IPS-18a (cell line): ENCODE measurements at regions not wholly inside any gene's neighbourhood (a gene's known extent, or its start where the extent isn't known, plus 50 kb on each side); places are given as distances from the start of the nearest gene placed in this dataset.
"Not testable (repeated sequence)": the region's sequence is repeated elsewhere in the genome, so short reads cannot be mapped to it uniquely, and the experiment has no call there.

ENCODE experiments used
- H3K27ac ChIP-seq: one replicate; pipeline ENCODE4 v1.5.1; 2013; ENCODE audit warnings: low read length
- H3K27me3 ChIP-seq: one replicate; pipeline ENCODE4 v1.6.1; 2013; ENCODE audit warnings: mild to moderate bottlenecking, low read length; ENCODE audit not compliant: control insufficient read depth, insufficient read depth
- H3K36me3 ChIP-seq: one replicate; pipeline ENCODE4 v1.6.1; 2013; ENCODE audit warnings: low read depth, low read length; ENCODE audit not compliant: control insufficient read depth
- H3K4me1 ChIP-seq: one replicate; pipeline ENCODE4 v1.6.1; 2013; ENCODE audit warnings: low read depth, low read length; ENCODE audit not compliant: control insufficient read depth
- H3K4me3 ChIP-seq: one replicate; pipeline ENCODE4 v1.5.1; 2013; ENCODE audit warnings: low read length
- H3K9ac ChIP-seq: one replicate; pipeline ENCODE4 v1.6.1; 2013; ENCODE audit warnings: mild to moderate bottlenecking, low read length, moderate library complexity
- H3K9me3 ChIP-seq: one replicate; pipeline ENCODE4 v1.6.1; 2013; ENCODE audit warnings: low read depth, low read length; ENCODE audit not compliant: control insufficient read depth

DNA sequence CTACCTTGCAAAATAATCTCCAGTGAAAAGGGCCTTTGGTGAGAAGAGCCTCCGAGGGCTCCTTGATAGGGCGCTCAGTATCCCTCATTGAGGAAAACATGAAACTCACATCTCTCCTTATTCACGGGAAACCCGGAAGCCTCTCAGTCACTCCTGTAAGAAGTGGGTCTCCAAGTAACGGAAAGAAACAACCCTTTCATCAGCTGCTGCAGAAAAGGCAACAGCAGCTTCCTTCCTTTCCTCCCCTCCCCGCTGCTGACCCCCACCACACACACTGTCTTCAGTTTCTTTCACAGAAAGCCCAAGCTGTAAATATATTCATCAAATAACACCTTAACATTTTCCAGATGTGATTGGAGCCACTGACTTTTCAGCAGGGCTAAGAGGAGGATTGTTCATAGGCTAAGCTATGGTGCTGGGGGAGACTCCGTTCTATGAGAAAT, 81.4 kb downstream of the C9orf152 start:
- H3K9ac ChIP-seq = no peak overlapping the region
- no peak overlapping the region for H3K4me3 ChIP-seq
- no peaks in the 10 kb centered on the region for H3K36me3 ChIP-seq
- H3K27ac ChIP-seq = no peak overlapping the region
- no peaks in the 10 kb centered on the region for H3K27me3 ChIP-seq
- peaks cover 88% of the 10 kb centered on the region for H3K4me1 ChIP-seq
- no peaks in the 10 kb centered on the region for H3K9me3 ChIP-seq

DNA sequence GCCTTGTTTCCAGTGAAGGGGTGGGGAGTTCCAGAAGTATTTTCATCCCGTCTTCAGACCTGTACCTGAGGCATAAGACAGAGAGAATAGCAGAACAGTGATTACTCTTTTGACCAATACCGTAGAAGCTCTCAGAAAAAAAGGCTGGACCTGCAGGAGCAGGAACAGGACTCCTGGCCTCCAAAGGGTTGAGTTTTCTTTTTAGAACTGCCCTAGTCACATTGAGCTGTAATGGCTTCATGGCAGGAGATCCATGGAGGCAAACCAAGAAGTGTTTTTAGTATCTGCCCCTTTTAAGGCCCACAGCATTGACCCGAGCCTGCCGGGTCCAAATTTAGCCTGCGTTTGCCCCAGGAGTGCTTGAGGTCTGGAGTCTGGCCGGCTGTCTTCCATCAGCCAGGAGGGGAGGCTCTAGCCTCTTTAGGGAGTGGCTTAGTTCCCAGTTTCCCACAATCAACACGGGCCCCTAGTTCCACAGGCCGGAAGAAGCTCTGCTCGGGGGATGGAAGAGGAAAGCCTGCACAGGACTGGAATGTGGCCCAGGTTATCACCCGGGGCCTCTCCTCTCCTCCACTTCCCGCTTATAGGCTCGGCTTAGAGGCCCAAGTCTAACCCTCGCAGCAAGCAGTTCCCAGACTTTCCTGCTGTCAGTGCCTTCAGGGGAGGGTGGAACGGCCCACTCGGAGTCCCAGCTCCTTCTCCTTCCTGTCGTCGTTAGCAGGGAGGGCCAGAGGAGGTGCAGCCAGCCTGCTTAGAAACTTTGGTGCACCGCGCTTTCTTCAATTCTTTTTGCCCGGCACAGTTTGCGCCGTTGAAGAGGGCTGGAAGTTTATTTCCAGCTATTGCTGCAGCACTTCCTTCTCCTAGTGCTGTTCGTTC, 80.7 kb downstream of the C9orf152 start:
- Histone ChIP-seq H3K9ac (no peak overlapping the region), H3K4me3 (no peak overlapping the region), H3K4me1 (peaks cover 85% of the 10 kb centered on the region), H3K27me3 (no peaks in the 10 kb centered on the region), H3K27ac (peak overlapping the region; percentile 30), H3K9me3 (no peaks in the 10 kb centered on the region), H3K36me3 (no peaks in the 10 kb centered on the region)

DNA sequence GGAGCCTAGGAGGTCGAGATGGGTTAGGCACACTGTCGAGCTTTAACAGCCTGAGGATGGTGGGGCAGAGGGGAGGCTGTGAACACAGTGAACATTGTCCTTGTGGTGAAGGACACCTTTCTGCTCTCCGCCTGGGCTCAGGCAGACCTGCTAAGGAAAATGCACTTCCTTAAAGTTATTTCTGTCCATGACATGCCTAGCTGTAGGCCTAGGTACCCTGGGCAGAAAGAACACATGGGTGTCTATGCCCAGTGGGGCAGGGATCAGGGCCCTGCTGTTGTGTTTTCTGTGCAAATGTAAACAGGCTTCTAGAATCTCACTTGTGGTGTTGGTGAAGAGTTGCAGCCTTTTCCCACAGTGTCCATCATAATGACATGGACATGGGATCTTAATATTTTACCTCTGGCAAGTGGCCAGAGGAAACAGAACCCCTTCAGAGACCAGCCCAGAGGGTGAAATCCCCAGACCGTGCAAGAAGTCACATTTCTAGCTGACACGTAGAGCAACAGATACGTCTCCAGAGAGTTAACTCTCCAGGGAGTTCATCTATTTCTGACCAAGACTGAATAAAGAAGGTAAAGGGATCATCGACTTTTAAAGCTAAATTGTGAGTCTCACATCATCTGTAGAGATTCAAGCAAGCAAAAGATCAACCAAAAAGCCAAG, 79.2 kb downstream of the C9orf152 start:
- no peak overlapping the region for H3K4me3 ChIP-seq
- no peak overlapping the region for H3K27ac ChIP-seq
- no peaks in the 10 kb centered on the region for H3K27me3 ChIP-seq
- H3K9me3 ChIP-seq = no peaks in the 10 kb centered on the region
- H3K4me1 ChIP-seq = peaks cover 81% of the 10 kb centered on the region
- H3K36me3 ChIP-seq = no peaks in the 10 kb centered on the region
- H3K9ac ChIP-seq = no peak overlapping the region

DNA sequence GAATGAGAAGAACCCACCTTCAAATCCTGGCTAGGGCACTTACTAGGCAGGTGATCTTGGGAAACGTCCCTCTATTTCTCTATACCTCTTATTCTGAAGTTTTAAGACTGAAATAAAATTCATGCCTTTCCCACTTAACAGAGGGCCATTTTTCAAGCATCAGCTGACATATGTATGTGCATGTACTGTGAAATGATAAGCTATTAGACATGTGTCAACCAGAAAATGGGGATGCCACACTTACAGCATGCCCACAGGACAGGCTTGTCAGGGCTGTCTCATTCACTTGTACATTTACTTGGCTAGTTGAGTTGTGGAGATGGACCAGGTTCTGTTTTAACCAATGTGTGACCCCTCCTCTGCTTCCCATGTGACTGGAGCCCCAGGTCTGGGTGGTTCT, 78.5 kb downstream of the C9orf152 start:
- Histone ChIP-seq H3K9me3 (no peaks in the 10 kb centered on the region), H3K9ac (no peak overlapping the region), H3K27me3 (no peaks in the 10 kb centered on the region), H3K4me1 (peaks cover 75% of the 10 kb centered on the region), H3K4me3 (no peak overlapping the region), H3K36me3 (no peaks in the 10 kb centered on the region), H3K27ac (no peak overlapping the region)

DNA sequence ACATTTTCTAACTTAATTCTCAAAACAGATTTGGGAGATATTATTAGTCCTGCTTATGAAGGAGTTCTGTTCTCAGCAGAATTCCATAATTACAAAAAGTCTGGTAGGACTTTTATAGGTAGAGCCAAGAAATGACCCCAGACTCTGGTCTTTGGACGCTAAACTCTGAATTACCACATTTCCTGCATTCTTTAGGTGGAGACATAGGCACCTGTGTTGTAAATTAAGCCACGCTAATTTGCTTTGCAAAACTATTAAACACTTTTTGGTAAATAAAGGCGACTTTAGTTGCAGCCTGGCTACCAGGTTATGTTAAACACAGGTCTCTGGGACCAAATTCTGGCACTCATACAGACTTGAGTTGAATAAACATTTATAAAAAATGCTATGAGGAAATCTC, 77.7 kb downstream of the C9orf152 start:
- no peaks in the 10 kb centered on the region for H3K9me3 ChIP-seq
- no peaks in the 10 kb centered on the region for H3K36me3 ChIP-seq
- H3K4me3 ChIP-seq = no peak overlapping the region
- no peaks in the 10 kb centered on the region for H3K27me3 ChIP-seq
- peaks cover 68% of the 10 kb centered on the region for H3K4me1 ChIP-seq
- no peak overlapping the region for H3K9ac ChIP-seq
- H3K27ac ChIP-seq = no peak overlapping the region

DNA sequence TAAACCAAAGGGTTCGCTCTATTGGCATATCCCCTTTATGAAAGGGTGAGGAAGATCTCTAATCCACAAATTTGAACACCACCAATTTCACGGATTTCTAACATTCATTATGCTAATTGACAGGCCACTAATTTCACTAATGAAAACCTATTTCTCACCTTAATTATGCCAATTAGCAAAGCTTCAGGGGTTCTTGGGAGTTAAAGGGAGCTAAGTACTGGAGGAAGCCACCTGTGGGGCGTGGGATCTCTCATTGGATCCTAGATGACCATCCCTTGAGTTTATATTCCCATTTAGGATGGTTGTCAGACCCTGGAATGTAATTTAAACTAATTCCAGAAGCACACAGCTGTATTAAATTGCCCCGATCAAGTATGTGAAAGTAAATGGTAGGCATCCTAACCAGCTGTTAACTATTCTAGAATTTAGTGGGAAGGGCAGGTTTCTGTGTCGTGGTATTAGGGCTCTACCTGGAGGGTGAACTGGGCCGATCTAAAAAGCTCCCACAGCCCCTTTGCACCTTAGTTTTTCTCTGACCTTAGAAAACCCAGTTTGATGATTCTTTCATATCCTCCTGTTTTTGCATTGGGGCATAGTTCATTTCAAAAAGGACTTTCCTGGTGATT, 77.1 kb downstream of the C9orf152 start:
- peaks cover 61% of the 10 kb centered on the region for H3K4me1 ChIP-seq

DNA sequence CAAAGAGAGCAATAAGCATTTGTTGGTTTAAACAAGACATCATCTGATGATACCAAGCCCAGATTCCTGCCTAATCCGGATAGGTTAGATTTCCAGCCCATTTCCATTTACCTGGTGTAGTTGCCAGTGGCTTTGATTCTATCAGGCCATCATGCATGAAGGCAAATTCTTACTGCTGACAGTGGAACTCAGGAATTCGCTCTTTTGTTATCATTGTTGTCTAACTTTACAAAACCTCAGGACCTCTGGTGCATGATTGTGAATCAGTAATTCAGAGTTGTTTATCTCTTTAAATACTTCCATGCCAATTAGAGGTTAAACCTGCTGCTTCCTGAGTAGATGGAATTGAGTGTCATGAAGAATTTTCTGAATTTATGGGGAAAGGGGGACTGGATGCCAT, 76.5 kb downstream of the C9orf152 start:
- Histone ChIP-seq H3K36me3 (peaks cover 6% of the 10 kb centered on the region), H3K4me1 (peaks cover 55% of the 10 kb centered on the region), H3K27ac (no peak overlapping the region), H3K4me3 (no peak overlapping the region), H3K9ac (no peak overlapping the region), H3K9me3 (no peaks in the 10 kb centered on the region), H3K27me3 (no peaks in the 10 kb centered on the region)

More for the DNA sequence above, 77.1 kb downstream of the C9orf152 start:
- Histone ChIP-seq H3K27ac (no peak overlapping the region), H3K9ac (no peak overlapping the region), H3K4me3 (no peak overlapping the region), H3K36me3 (peaks cover under 1% of the 10 kb centered on the region), H3K9me3 (no peaks in the 10 kb centered on the region), H3K27me3 (no peaks in the 10 kb centered on the region)

DNA sequence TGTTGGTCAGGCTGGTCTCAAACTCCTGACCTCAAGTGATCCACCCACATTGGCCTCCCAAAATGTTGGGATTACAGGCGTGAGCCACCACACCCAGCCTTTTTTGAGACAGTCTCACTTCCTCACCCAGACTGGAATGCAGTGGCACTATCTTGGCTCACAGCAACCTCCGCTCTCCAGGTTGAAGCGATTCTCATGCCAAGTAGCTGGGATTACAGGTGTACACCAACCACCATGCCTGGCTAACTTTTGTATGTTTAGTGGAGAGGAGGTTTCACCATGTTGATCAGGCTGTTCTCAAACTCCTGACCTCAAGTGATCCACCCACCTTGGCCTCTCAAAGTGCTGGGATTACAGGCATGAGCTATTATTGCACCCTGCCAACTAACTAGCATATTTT, 75.4 kb downstream of the C9orf152 start:
- H3K9ac ChIP-seq, H3K27me3 ChIP-seq, H3K9me3 ChIP-seq, H3K4me3 ChIP-seq, H3K27ac ChIP-seq, H3K36me3 ChIP-seq: not testable (repeated sequence)
- H3K4me1 ChIP-seq = peaks cover 45% of the 10 kb centered on the region

DNA sequence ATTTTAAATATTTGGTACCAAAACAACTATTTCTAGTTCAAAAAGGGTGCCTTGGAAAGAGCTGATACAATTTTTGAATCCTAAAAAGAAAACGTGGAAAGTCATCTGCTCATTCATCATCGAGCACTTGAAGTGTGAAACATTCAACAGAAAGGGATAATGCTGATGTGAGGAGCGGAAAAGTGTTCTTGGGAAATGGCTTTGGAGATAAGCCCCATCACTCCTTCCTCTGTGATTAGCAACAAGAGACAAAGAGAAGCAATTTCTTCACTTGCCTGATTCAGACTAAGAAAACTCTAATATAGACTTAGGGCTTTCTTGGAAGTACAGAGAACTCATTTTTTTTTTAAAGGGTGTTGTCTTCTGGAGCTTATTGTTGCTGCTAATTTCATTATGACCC, 74.9 kb downstream of the C9orf152 start:
- Histone ChIP-seq H3K4me1 (peaks cover 42% of the 10 kb centered on the region), H3K9me3 (no peaks in the 10 kb centered on the region), H3K36me3 (peaks cover 15% of the 10 kb centered on the region), H3K27me3 (no peaks in the 10 kb centered on the region), H3K9ac (no peak overlapping the region), H3K27ac (no peak overlapping the region), H3K4me3 (no peak overlapping the region)

DNA sequence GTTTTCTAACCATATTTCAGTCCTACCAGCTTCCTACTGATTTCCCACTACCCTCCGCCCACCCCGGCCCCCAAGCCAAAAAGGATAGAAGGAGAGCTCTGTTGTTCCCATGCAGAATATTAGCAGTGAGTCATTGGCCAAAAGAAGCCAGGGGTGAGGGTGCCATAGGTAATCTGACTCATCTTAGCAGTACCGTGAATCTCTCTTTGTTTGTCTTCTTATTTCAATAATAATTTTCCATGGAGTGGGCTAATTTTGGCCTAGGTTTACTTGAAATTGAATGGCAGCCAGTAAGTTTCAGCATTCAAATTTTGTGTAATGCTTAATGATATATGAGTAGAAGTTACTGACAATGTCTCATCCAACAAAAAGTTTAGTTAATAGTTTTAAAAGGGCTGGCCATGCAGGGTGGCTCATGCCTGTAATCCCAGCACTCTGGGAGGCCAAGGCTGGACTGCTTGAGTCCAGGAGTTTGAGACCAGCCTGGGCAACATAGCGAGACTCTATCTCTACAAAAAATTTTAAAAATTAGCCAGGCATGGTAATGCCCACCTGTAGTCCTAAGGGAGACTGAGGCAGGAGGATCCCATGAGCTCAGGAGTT, 74.2 kb downstream of the C9orf152 start:
- Histone ChIP-seq H3K9me3 (no peaks in the 10 kb centered on the region), H3K4me1 (peaks cover 41% of the 10 kb centered on the region), H3K9ac (no peak overlapping the region), H3K36me3 (peaks cover 21% of the 10 kb centered on the region), H3K4me3 (no peak overlapping the region), H3K27me3 (no peaks in the 10 kb centered on the region), H3K27ac (no peak overlapping the region)

DNA sequence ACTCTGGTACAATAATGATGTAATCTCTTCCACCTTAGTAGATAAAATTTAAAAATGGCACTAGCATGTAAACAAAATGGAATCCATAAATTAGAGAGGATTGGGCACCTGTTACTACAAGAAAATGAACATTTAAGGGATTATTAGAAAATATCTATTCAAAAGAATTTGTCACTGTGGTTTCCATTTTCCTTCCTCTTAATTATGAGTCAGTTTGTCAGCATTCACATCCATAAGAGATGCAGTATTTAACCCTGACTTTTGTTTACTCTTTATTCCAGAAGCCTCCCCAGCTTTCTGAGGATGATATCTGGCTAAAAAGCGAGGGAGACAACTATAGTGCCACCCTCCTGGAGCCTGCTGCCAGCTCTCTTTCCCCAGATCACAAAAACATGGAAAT, 72.1 kb downstream of the C9orf152 start:
- H3K9me3 ChIP-seq = no peaks in the 10 kb centered on the region
- H3K36me3 ChIP-seq = peaks cover 29% of the 10 kb centered on the region
- no peak overlapping the region for H3K4me3 ChIP-seq
- H3K9ac ChIP-seq = no peak overlapping the region
- H3K4me1 ChIP-seq = peaks cover 20% of the 10 kb centered on the region
- no peaks in the 10 kb centered on the region for H3K27me3 ChIP-seq
- no peak overlapping the region for H3K27ac ChIP-seq
